ENCODE measurements at regions not wholly inside any gene's neighbourhood (a gene's known extent, or its start where the extent isn't known, plus 50 kb on each side); places are given as distances from the start of the nearest gene placed in this dataset.
"Not testable (repeated sequence)": the region's sequence is repeated elsewhere in the genome, so short reads cannot be mapped to it uniquely, and the experiment has no call there.

- H3K9me3 Mint-ChIP-seq (ENCODE audit: insufficient read depth) = no peaks in the 10 kb centered on the region
- H3K27me3 Mint-ChIP-seq (ENCODE audit: low read depth) = no peaks in the 10 kb centered on the region
- DNase-seq (no peak), ATAC-seq (no peak)
- H3K4me1 Mint-ChIP-seq (ENCODE audit: low read depth) = no peaks in the 10 kb centered on the region
- no peak overlapping the region for H3K27ac Mint-ChIP-seq
- ChIA-PET CTCF (no interaction called here), POLR2A (no interaction called here)
- H3K36me3 Mint-ChIP-seq (ENCODE audit: low read depth) = no peaks in the 10 kb centered on the region
- H3K4me3 Mint-ChIP-seq = no peak overlapping the region
Measured at GRCh38 chr4:104017213-104017612, 297.4 kb upstream of the TACR3 start.

DNA sequence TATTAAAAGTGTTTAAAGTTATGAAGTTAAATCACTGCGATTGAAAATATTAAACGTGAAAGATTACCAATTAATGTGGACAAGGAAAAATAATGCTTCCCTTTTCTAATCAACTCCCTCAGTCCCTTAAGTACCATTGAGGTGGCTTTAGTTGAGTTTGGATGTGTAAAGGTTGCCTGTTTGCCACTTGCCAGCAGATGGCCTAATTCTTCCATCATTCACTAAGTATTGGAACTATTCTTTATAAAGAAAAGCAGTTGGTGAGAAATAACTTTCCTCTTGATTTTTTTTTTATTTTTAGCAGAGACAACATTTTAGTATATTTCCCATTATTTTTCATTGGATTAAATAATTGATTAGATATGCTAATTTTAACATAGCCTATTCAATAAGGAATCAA lies 295.9 kb upstream of the TACR3 start:
- DNase-seq (no peak), ATAC-seq (no peak)
- ChIA-PET CTCF (no interaction called here), POLR2A (no interaction called here)
- Mint-ChIP-seq H3K4me3 (no peak overlapping the region), H3K36me3 (ENCODE audit: low read depth) (no peaks in the 10 kb centered on the region), H3K27ac (no peak overlapping the region), H3K4me1 (ENCODE audit: low read depth) (no peaks in the 10 kb centered on the region), H3K9me3 (ENCODE audit: insufficient read depth) (no peaks in the 10 kb centered on the region), H3K27me3 (ENCODE audit: low read depth) (no peaks in the 10 kb centered on the region)

- DNase-seq (no peak), ATAC-seq (no peak)
- Mint-ChIP-seq H3K27me3 (ENCODE audit: low read depth) (no peaks in the 10 kb centered on the region), H3K27ac (no peak overlapping the region), H3K9me3 (ENCODE audit: insufficient read depth) (peaks cover 8% of the 10 kb centered on the region), H3K4me1 (ENCODE audit: low read depth) (no peaks in the 10 kb centered on the region), H3K36me3 (ENCODE audit: low read depth) (no peaks in the 10 kb centered on the region), H3K4me3 (no peak overlapping the region)
- CTCF ChIA-PET = no interaction called here
- POLR2A ChIA-PET = no interaction called here
Measured at GRCh38 chr4:104010722-104011121, 290.9 kb upstream of the TACR3 start.

DNA sequence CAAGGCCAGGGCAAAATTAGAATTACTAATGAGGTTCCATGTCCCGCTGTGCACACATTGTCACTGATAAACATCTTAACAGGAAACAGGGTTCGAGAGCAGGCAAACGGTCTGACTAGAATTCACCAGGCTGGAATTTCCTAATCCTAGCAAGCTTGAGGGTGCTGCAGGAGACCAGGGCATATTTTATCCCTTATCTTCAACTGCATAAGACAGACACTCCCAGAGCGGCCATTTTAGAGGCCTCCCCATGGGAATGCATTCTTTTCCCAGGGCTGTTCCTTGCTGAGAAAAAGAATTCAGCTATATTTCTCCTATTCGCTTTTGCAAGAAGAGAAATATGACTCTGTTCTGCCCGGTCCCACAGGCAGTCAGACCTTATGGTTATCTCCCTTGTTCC lies 282.5 kb upstream of the TACR3 start:
- DNase-seq; ATAC-seq; H3K27me3 Mint-ChIP-seq (ENCODE audit: low read depth); POLR2A ChIA-PET; H3K36me3 Mint-ChIP-seq (ENCODE audit: low read depth); H3K4me3 Mint-ChIP-seq; H3K27ac Mint-ChIP-seq; CTCF ChIA-PET; H3K4me1 Mint-ChIP-seq (ENCODE audit: low read depth): not testable (repeated sequence)
- peaks cover 19% of the 10 kb centered on the region for H3K9me3 Mint-ChIP-seq (ENCODE audit: insufficient read depth)

DNA sequence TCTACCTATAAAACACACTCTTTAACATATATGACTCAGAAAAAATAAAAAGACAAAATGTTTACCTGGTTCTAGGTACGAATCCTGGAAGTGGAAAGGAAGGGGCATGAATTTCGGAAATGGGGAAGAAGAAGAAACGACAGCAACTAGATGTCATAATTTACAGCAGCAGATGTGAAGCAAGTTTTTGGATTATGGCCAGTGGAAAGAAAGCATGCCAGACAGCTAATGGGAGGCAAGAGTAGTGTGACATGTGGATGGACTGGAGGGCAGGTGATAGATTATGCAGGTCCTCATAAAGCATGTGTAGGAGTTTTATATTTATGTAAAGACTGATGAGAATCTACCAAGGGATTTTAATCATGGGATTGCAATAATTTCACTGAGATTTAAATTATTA lies 279.0 kb upstream of the TACR3 start:
- no peak overlapping the region for H3K4me3 Mint-ChIP-seq
- H3K9me3 Mint-ChIP-seq (ENCODE audit: insufficient read depth) = peaks cover 11% of the 10 kb centered on the region
- DNase-seq (no peak), ATAC-seq (no peak)
- no peaks in the 10 kb centered on the region for H3K36me3 Mint-ChIP-seq (ENCODE audit: low read depth)
- no peaks in the 10 kb centered on the region for H3K27me3 Mint-ChIP-seq (ENCODE audit: low read depth)
- CTCF ChIA-PET = no interaction called here
- POLR2A ChIA-PET = no interaction called here
- H3K4me1 Mint-ChIP-seq (ENCODE audit: low read depth) = no peaks in the 10 kb centered on the region
- no peak overlapping the region for H3K27ac Mint-ChIP-seq

- ChIA-PET POLR2A (no interaction called here), CTCF (no interaction called here)
- H3K4me1 Mint-ChIP-seq (ENCODE audit: low read depth) = no peaks in the 10 kb centered on the region
- H3K27me3 Mint-ChIP-seq (ENCODE audit: low read depth) = no peaks in the 10 kb centered on the region
- H3K4me3 Mint-ChIP-seq = no peak overlapping the region
- no peaks in the 10 kb centered on the region for H3K36me3 Mint-ChIP-seq (ENCODE audit: low read depth)
- H3K27ac Mint-ChIP-seq = no peak overlapping the region
- H3K9me3 Mint-ChIP-seq (ENCODE audit: insufficient read depth) = peaks cover 12% of the 10 kb centered on the region
- DNase-seq = no peak
- no peak for ATAC-seq
Measured at GRCh38 chr4:103996637-103997036, 276.9 kb upstream of the TACR3 start.

GRCh38 chr4:103996064-103996463 lies 276.3 kb upstream of the TACR3 start:
- no peaks in the 10 kb centered on the region for H3K36me3 Mint-ChIP-seq (ENCODE audit: low read depth)
- H3K27ac Mint-ChIP-seq = no peak overlapping the region

GRCh38 chr4:103994059-103994458 lies 274.3 kb upstream of the TACR3 start:
- ATAC-seq (no peak), DNase-seq (no peak)
- Mint-ChIP-seq H3K27me3 (ENCODE audit: low read depth) (no peaks in the 10 kb centered on the region), H3K4me3 (no peak overlapping the region), H3K4me1 (ENCODE audit: low read depth) (no peaks in the 10 kb centered on the region), H3K36me3 (ENCODE audit: low read depth) (no peaks in the 10 kb centered on the region), H3K27ac (no peak overlapping the region), H3K9me3 (ENCODE audit: insufficient read depth) (peaks cover 20% of the 10 kb centered on the region)
- POLR2A ChIA-PET = no interaction called here
- CTCF ChIA-PET = no interaction called here

More at GRCh38 chr4:103996064-103996463, 276.3 kb upstream of the TACR3 start:
- Mint-ChIP-seq H3K4me3 (no peak overlapping the region), H3K27me3 (ENCODE audit: low read depth) (no peaks in the 10 kb centered on the region), H3K4me1 (ENCODE audit: low read depth) (no peaks in the 10 kb centered on the region), H3K9me3 (ENCODE audit: insufficient read depth) (peaks cover 15% of the 10 kb centered on the region)
- ChIA-PET CTCF (no interaction called here), POLR2A (no interaction called here)
- ATAC-seq (no peak), DNase-seq (no peak)

DNA sequence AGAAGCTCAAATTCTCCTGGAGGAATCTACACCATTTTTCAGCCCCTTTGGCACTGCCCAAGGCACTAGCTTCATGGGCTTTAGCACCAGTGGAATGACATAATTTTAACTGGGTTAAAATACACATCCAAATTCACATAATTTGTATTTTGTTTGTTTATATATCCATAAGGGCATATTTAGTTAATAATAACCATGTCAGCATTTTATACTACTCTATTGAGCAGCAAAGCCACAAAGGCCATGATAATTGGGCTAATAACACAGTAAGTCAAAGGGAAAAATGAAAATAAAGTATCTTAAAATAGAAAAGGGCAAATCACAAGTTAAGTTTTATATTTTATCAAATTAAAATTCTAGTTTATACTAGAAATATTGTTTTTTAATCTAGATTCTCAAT lies 262.7 kb upstream of the TACR3 start:
- no peaks in the 10 kb centered on the region for H3K27me3 Mint-ChIP-seq (ENCODE audit: low read depth)
- H3K9me3 Mint-ChIP-seq (ENCODE audit: insufficient read depth) = no peaks in the 10 kb centered on the region
- H3K27ac Mint-ChIP-seq = no peak overlapping the region
- H3K4me1 Mint-ChIP-seq (ENCODE audit: low read depth) = no peaks in the 10 kb centered on the region
- DNase-seq = no peak
- H3K4me3 Mint-ChIP-seq = no peak overlapping the region
- ChIA-PET CTCF (no interaction called here), POLR2A (no interaction called here)
- H3K36me3 Mint-ChIP-seq (ENCODE audit: low read depth) = no peaks in the 10 kb centered on the region
- ATAC-seq = no peak

DNA sequence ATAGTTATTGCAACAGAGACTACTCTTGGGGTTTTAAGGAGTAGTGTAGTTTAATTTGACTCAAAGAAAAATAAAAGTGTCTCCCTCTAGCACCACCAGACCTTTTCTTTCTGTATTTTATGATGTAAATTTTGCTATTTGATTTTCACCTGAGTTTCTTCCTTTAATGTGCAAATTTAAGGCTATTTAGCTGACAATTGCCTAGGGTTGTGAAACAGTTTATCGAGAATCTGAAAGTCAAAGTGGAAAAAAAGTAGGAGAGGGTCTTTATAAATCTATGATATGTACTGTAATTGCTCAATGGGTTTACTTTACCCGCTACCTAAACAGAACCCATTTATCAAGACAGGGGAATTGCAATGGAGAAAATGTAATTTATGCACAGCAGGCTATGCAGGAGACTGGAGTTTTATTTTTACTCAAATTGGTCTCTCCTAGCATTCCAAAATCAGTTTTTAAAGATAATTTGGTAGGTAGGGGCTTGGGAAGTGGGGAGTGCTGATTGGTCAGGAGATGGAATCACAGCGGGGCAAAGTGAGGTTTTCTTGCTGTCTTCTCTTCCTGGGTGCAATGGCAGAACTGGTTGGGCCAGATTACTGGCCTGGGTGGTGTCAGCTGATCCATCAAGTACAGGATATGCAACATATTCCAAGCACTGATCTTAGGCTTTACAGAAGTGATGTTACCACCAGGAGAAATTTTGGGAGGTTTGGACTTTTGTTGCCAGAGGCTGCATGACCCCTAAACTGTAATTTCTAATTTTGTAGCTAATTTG lies 228.6 kb upstream of the TACR3 start:
- H3K4me3 Mint-ChIP-seq = no peak overlapping the region
- H3K27me3 Mint-ChIP-seq (ENCODE audit: low read depth) = no peaks in the 10 kb centered on the region
- DNase-seq (no peak), ATAC-seq (no peak)
- H3K27ac Mint-ChIP-seq = no peak overlapping the region
- H3K36me3 Mint-ChIP-seq (ENCODE audit: low read depth) = no peaks in the 10 kb centered on the region
- ChIA-PET POLR2A (no interaction called here), CTCF (no interaction called here)
- H3K4me1 Mint-ChIP-seq (ENCODE audit: low read depth) = no peaks in the 10 kb centered on the region
- peaks cover 12% of the 10 kb centered on the region for H3K9me3 Mint-ChIP-seq (ENCODE audit: insufficient read depth)

- H3K36me3 Mint-ChIP-seq (ENCODE audit: low read depth) = no peaks in the 10 kb centered on the region
- no peak for ATAC-seq
- no peak overlapping the region for H3K27ac Mint-ChIP-seq
- POLR2A ChIA-PET = no interaction called here
- DNase-seq = no peak
- CTCF ChIA-PET = no interaction called here
- H3K27me3 Mint-ChIP-seq (ENCODE audit: low read depth) = no peaks in the 10 kb centered on the region
- H3K9me3 Mint-ChIP-seq (ENCODE audit: insufficient read depth) = peaks cover 6% of the 10 kb centered on the region
- no peak overlapping the region for H3K4me3 Mint-ChIP-seq
- no peaks in the 10 kb centered on the region for H3K4me1 Mint-ChIP-seq (ENCODE audit: low read depth)
Measured at GRCh38 chr4:103947617-103948016, 227.8 kb upstream of the TACR3 start.

GRCh38 chr4:103946621-103947268 lies 227.0 kb upstream of the TACR3 start:
- H3K4me3 Mint-ChIP-seq; H3K36me3 Mint-ChIP-seq (ENCODE audit: low read depth); H3K27me3 Mint-ChIP-seq (ENCODE audit: low read depth); CTCF ChIA-PET; ATAC-seq; H3K9me3 Mint-ChIP-seq (ENCODE audit: insufficient read depth); POLR2A ChIA-PET; DNase-seq; H3K4me1 Mint-ChIP-seq (ENCODE audit: low read depth); H3K27ac Mint-ChIP-seq: not testable (repeated sequence)

- Mint-ChIP-seq H3K27ac (no peak overlapping the region), H3K4me3 (no peak overlapping the region), H3K27me3 (ENCODE audit: low read depth) (no peaks in the 10 kb centered on the region), H3K4me1 (ENCODE audit: low read depth) (no peaks in the 10 kb centered on the region), H3K36me3 (ENCODE audit: low read depth) (no peaks in the 10 kb centered on the region), H3K9me3 (ENCODE audit: insufficient read depth) (no peaks in the 10 kb centered on the region)
- DNase-seq (no peak), ATAC-seq (no peak)
- ChIA-PET CTCF (no interaction called here), POLR2A (no interaction called here)
Measured at GRCh38 chr4:103938488-103938887, 218.7 kb upstream of the TACR3 start.
